Astrocyte (in vitro differentiated cells and primary cell): ENCODE measurements at regions not wholly inside any gene's neighbourhood (a gene's known extent, or its start where the extent isn't known, plus 50 kb on each side); places are given as distances from the start of the nearest gene placed in this dataset.

Experiments used
- EZH2 ChIP-seq: IDR thresholded peaks from 2 replicates; pipeline ENCODE4 v1.6.1; 2012; ENCODE audit warnings: mild to moderate bottlenecking, low read length, inconsistent platforms; ENCODE audit not compliant: insufficient read depth
- TF ChIP-seq, protein P1 (sequence below): IDR thresholded peaks from 2 replicates; pipeline ENCODE4 v1.5.1; 2011; ENCODE audit warnings: low read depth, mild to moderate bottlenecking, inconsistent platforms, low read length, moderate library complexity; ENCODE audit not compliant: insufficient read depth

DNA sequence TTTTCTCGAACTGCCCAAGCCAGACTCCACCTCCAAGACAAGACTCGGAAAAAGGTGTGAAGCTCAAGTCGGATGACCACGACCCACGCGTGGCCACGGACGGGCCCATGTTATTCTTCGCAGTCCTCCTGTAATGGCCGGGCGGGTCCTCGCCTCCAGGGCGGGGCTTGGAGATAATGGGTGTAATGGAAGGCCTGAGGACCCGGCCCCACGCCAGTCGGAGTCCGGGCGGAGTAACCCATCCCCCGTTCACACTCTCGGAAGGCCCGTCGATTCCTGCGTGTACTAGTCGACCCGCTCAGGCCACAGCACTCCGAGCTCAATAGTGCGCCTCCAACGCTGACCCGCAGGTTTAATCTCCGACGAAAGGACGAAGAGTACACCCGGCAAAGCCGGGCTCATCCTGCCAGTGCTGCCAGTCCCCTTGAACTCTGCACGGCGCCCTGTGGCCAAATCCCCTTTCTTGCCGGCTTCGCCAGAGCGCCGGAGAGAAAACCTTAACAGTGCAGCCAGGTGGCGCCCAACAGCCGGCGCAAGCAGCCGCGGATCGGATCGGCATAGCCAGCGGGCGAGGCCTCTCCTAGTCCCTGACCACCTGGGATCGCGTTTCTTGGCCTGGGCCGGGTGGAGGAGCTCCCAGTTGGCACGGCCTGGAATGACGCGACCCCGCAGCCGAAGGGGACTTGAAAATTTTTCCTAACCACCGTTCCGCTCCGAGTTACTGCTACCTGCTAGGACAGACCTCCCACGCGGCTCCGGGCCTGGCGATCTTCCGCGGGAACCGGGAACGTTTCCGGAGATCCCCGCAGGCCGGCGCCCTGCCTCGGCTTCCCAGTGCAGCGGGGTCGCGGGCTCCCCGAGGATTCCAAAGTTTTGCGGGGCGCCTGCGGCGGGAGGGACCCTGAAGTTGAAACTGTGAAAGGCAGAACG is 762.0 kb downstream of the KCNJ18 start:
- TF ChIP-seq, protein P1, sequence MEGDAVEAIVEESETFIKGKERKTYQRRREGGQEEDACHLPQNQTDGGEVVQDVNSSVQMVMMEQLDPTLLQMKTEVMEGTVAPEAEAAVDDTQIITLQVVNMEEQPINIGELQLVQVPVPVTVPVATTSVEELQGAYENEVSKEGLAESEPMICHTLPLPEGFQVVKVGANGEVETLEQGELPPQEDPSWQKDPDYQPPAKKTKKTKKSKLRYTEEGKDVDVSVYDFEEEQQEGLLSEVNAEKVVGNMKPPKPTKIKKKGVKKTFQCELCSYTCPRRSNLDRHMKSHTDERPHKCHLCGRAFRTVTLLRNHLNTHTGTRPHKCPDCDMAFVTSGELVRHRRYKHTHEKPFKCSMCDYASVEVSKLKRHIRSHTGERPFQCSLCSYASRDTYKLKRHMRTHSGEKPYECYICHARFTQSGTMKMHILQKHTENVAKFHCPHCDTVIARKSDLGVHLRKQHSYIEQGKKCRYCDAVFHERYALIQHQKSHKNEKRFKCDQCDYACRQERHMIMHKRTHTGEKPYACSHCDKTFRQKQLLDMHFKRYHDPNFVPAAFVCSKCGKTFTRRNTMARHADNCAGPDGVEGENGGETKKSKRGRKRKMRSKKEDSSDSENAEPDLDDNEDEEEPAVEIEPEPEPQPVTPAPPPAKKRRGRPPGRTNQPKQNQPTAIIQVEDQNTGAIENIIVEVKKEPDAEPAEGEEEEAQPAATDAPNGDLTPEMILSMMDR: no peak
- no peak for TF ChIP-seq EZH2
